NCI-H1092 treated with DMSO at 0.1 percent for 48 hours (cell line): ENCODE measurements at regions not wholly inside any gene's neighbourhood (a gene's known extent, or its start where the extent isn't known, plus 50 kb on each side); places are given as distances from the start of the nearest gene placed in this dataset.
A peak's percentile ranks its signal among the peaks of the same experiment; 100 is the strongest.
"Not testable (repeated sequence)": the region's sequence is repeated elsewhere in the genome, so short reads cannot be mapped to it uniquely, and the experiment has no call there.

ENCODE experiments used
- DNase-seq: peaks from one replicate; lab custom pipeline; 2025; lab: John Stamatoyannopoulos, UW

GRCh38 chr2:53490659-53491058, 276.9 kb upstream of the CHAC2 start:
- peak; percentile 64 for DNase-seq

GRCh38 chr2:53486185-53486899, 281.3 kb upstream of the CHAC2 start:
- DNase-seq, result not testable (repeated sequence)

GRCh38 chr2:53485021-53485728, 282.4 kb upstream of the CHAC2 start:
- no peak for DNase-seq

GRCh38 chr2:53484531-53484930, 283.1 kb upstream of the CHAC2 start:
- no peak for DNase-seq

- no peak for DNase-seq
Observed at GRCh38 chr2:53477517-53477916, 290.1 kb upstream of the CHAC2 start.

GRCh38 chr2:53476834-53477233, 290.8 kb upstream of the CHAC2 start:
- no peak for DNase-seq

GRCh38 chr2:53475766-53476165, 291.8 kb upstream of the CHAC2 start:
- no peak for DNase-seq

- no peak for DNase-seq
Observed at GRCh38 chr2:53475321-53475720, 292.3 kb upstream of the CHAC2 start.

GRCh38 chr2:53474914-53475313, 292.7 kb upstream of the CHAC2 start:
- DNase-seq, result no peak

GRCh38 chr2:53473775-53474311, 293.8 kb upstream of the CHAC2 start:
- DNase-seq, result no peak

GRCh38 chr2:53473236-53473635, 294.4 kb upstream of the CHAC2 start:
- peak; percentile 28 for DNase-seq

- DNase-seq, result no peak
Observed at GRCh38 chr2:53467467-53468180, 300.0 kb upstream of the CHAC2 start.

- DNase-seq, result no peak
Observed at GRCh38 chr2:53463806-53464726, 303.5 kb upstream of the CHAC2 start.

- no peak for DNase-seq
Observed at GRCh38 chr2:53460937-53461336, 306.7 kb upstream of the CHAC2 start.

- DNase-seq, result peak; percentile 29
Observed at GRCh38 chr2:53460347-53460746, 307.3 kb upstream of the CHAC2 start.

- no peak for DNase-seq
Observed at GRCh38 chr2:53455094-53455493, 312.5 kb upstream of the CHAC2 start.

GRCh38 chr2:53452957-53453748, 314.5 kb upstream of the CHAC2 start:
- no peak for DNase-seq

- DNase-seq, result no peak
Observed at GRCh38 chr2:53452400-53452799, 315.2 kb upstream of the CHAC2 start.

- DNase-seq, result peak; percentile 50
Observed at GRCh38 chr2:53450923-53451322, 316.7 kb upstream of the CHAC2 start.

GRCh38 chr2:53448591-53448990, 319.0 kb upstream of the CHAC2 start:
- DNase-seq, result no peak

GRCh38 chr2:53448086-53448485, 319.5 kb upstream of the CHAC2 start:
- no peak for DNase-seq
